Breast epithelium (tissue), 4 donors: ENCODE measurements at regions not wholly inside any gene's neighbourhood (a gene's known extent, or its start where the extent isn't known, plus 50 kb on each side); places are given as distances from the start of the nearest gene placed in this dataset.

Source experiments
- DNase-seq, 2 donors: peaks; one replicate each; pipeline ENCODE4 v3.0.0-alpha.2; 2019; ENCODE audit warnings: low spot score in 2 of 2
- H3K27ac ChIP-seq, 2 donors: fragments of 200-600 bp; sonication (generic) in 1 of 2; one replicate each; pipeline ENCODE4 v1.5.1; 2016 to 2019; ENCODE audit warnings: mild to moderate bottlenecking in 1 of 2
- H3K27me3 ChIP-seq, 2 donors: fragments of 200-600 bp; sonication (generic) in 1 of 2; one replicate each; pipeline versions ENCODE4 v1.5.1 to v1.6.0; 2017 to 2019; ENCODE audit warnings: control low read depth in 1 of 2, mild to moderate bottlenecking in 1 of 2
- H3K36me3 ChIP-seq: fragments of 200-600 bp; one replicate; pipeline ENCODE4 v1.5.1; 2019
- H3K4me1 ChIP-seq, 2 donors: fragments of 200-600 bp; sonication (generic); one replicate each; pipeline ENCODE4 v1.5.1; 2016 to 2019; ENCODE audit warnings: control low read depth in 1 of 2
- H3K4me3 ChIP-seq, 3 donors: fragments of 200-600 bp; sonication (generic); 1 replicate in 2 of 3; 2 replicates in 1 of 3; pipeline ENCODE4 v1.5.1; 2016 to 2019; ENCODE audit warnings: mild to moderate bottlenecking in 3 of 3, moderate library complexity in 2 of 3
- H3K9me3 ChIP-seq, 2 donors: fragments of 200-600 bp; sonication (generic) in 1 of 2; one replicate each; pipeline ENCODE4 v1.5.1; 2016 to 2019; ENCODE audit warnings: control low read depth in 1 of 2
- POLR2A ChIP-seq: fragments of 450-650 bp; IDR thresholded peaks from one replicate; pipeline ENCODE4 v1.6.1; 2016; ENCODE audit warnings: antibody characterized with exemption, mild to moderate bottlenecking, moderate library complexity
- POLR2AphosphoS5 ChIP-seq, 3 donors: sonication (generic); formaldehyde crosslinking; IDR thresholded peaks; one replicate each; pipeline ENCODE4 v1.6.1; 2017; ENCODE audit warnings: antibody characterized with exemption in 3 of 3
- intact Hi-C: fragments of 100-400 bp; cut with DNase I; formaldehyde crosslinking; loops from one replicate; pipeline ENCODE4 v1.15.1; 2023; ENCODE audit warnings: low total_unique reads
- TF ChIP-seq, protein P1 (sequence below), 3 donors: fragments of 450-650 bp; IDR thresholded peaks; one replicate each; pipeline ENCODE4 v1.5.1; 2016 to 2017; ENCODE audit warnings: antibody characterized with exemption in 3 of 3, mild to moderate bottlenecking in 3 of 3, moderate library complexity in 3 of 3

DNA sequence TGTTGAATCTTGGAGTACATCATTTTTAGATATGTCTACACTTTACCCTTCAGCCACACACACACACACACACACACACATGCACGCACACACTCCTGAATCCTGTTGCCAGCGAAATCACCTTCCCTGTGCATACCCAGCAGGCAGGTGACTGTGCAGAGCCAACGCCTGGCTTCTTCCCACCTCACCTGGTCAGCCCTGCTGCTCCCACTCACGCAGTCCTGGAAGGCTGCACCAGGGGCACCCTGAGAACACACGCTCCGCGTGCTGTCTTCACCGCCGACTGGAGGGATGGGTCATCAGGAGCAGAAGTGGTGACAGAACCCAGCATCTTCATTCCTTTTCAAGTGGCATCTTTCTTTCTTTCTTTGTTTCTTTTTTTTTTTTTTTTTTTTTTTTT, 94.6 kb downstream of the TBXT start:
- intact Hi-C loops: no loop called here
- DNase-seq: no peak
- Histone ChIP-seq H3K4me3 (no peak overlapping the region), H3K36me3 (no peaks in the 10 kb centered on the region), H3K27me3 (no peaks in the 10 kb centered on the region), H3K9me3 (no peaks in the 10 kb centered on the region), H3K4me1 (no peaks in the 10 kb centered on the region), H3K27ac (no peak overlapping the region)
- TF ChIP-seq POLR2A (no peak), POLR2AphosphoS5 (IDR thresholded peaks at IDR 0.05) (no peak)
- TF ChIP-seq, protein P1, sequence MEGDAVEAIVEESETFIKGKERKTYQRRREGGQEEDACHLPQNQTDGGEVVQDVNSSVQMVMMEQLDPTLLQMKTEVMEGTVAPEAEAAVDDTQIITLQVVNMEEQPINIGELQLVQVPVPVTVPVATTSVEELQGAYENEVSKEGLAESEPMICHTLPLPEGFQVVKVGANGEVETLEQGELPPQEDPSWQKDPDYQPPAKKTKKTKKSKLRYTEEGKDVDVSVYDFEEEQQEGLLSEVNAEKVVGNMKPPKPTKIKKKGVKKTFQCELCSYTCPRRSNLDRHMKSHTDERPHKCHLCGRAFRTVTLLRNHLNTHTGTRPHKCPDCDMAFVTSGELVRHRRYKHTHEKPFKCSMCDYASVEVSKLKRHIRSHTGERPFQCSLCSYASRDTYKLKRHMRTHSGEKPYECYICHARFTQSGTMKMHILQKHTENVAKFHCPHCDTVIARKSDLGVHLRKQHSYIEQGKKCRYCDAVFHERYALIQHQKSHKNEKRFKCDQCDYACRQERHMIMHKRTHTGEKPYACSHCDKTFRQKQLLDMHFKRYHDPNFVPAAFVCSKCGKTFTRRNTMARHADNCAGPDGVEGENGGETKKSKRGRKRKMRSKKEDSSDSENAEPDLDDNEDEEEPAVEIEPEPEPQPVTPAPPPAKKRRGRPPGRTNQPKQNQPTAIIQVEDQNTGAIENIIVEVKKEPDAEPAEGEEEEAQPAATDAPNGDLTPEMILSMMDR (IDR thresholded peaks at IDR 0.05): no peak

DNA sequence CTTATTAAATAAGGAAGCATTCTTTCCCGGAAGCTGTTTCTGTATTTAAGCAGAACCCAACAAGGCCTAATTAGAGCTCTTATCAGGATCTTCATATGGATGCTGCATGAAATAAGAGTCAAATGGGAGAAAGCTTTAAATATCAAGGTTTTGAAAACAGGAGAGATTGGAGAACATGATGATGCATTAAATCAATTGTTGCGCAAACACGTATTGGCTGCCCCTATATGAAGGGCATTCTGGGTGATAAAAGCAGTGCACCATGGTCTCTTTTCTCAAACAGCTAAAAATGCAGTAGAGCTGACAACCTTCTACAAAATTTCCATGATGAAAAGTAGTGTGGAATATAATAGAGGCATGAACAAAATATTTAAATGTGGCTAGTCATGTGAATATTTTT, 98.9 kb downstream of the TBXT start:
- DNase-seq: no peak
- H3K4me3 ChIP-seq: no peak overlapping the region
- TF ChIP-seq POLR2AphosphoS5 (IDR thresholded peaks at IDR 0.05): no peak
- TF ChIP-seq, protein P1 (IDR thresholded peaks at IDR 0.05): no peak
- no peak for TF ChIP-seq POLR2A
- H3K27me3 ChIP-seq: no peaks in the 10 kb centered on the region
- H3K4me1 ChIP-seq: no peaks in the 10 kb centered on the region
- H3K36me3 ChIP-seq: no peaks in the 10 kb centered on the region
- intact Hi-C loops: no loop called here
- no peak overlapping the region for H3K27ac ChIP-seq
- H3K9me3 ChIP-seq: no peaks in the 10 kb centered on the region

- H3K4me1 ChIP-seq: no peaks in the 10 kb centered on the region
- peaks cover 8 to 16% of the 10 kb centered on the region in 2 donors for H3K9me3 ChIP-seq
- H3K27me3 ChIP-seq: no peaks in the 10 kb centered on the region
- no peak for DNase-seq
- intact Hi-C loops: no loop called here
- H3K4me3 ChIP-seq: no peak overlapping the region
- no peak for TF ChIP-seq POLR2A
- TF ChIP-seq, protein P1 (IDR thresholded peaks at IDR 0.05): no peak
- no peak for TF ChIP-seq POLR2AphosphoS5 (IDR thresholded peaks at IDR 0.05)
- no peak overlapping the region for H3K27ac ChIP-seq
- no peaks in the 10 kb centered on the region for H3K36me3 ChIP-seq
Observed at GRCh38 chr6:166058064-166058739, 109.4 kb downstream of the TBXT start.

DNA sequence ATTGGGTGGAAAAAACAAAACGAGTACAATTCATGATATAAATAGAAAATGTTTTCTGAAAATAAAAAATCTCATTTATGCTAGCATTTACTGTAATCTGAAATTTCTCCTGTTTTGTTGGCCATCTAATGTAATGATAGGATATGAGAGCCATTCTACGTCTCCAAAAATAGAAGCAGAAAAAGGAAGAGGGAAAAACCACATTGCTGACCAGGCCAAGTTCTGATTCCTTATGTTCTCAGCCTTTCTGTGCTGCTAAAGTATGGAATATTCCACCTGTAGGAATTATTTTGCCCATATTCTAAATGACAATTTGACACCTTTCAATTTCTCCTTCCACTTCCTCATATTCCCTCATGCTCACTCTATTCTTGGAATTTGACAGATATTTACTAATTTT, 110.2 kb downstream of the TBXT start:
- Histone ChIP-seq H3K27ac (no peak overlapping the region), H3K36me3 (no peaks in the 10 kb centered on the region), H3K9me3 (peaks cover 8 to 20% of the 10 kb centered on the region in 2 donors), H3K4me3 (no peak overlapping the region), H3K27me3 (no peaks in the 10 kb centered on the region), H3K4me1 (no peaks in the 10 kb centered on the region)
- intact Hi-C loops: no loop called here
- TF ChIP-seq POLR2A: no peak
- TF ChIP-seq POLR2AphosphoS5 (IDR thresholded peaks at IDR 0.05): no peak
- TF ChIP-seq, protein P1 (IDR thresholded peaks at IDR 0.05): no peak
- DNase-seq: no peak

- Histone ChIP-seq H3K9me3 (peaks cover 8 to 25% of the 10 kb centered on the region in 2 donors), H3K4me3 (no peak overlapping the region), H3K27ac (no peak overlapping the region), H3K36me3 (no peaks in the 10 kb centered on the region), H3K4me1 (no peaks in the 10 kb centered on the region), H3K27me3 (no peaks in the 10 kb centered on the region)
- TF ChIP-seq POLR2A (no peak), POLR2AphosphoS5 (IDR thresholded peaks at IDR 0.05) (no peak)
- TF ChIP-seq, protein P1 (IDR thresholded peaks at IDR 0.05): no peak
- no peak for DNase-seq
- intact Hi-C loops: no loop called here
Observed at GRCh38 chr6:166056637-166057036, 111.0 kb downstream of the TBXT start.
